Left renal pelvis (tissue), 4 donors: ENCODE measurements at regions not wholly inside any gene's neighbourhood (a gene's known extent, or its start where the extent isn't known, plus 50 kb on each side); places are given as distances from the start of the nearest gene placed in this dataset.
"Not testable (repeated sequence)": the region's sequence is repeated elsewhere in the genome, so short reads cannot be mapped to it uniquely, and the experiment has no call there.

ENCODE experiments used
- DNase-seq, 4 donors: peaks; one replicate each; pipeline ENCODE4 v3.0.0-alpha.2; 2013; ENCODE audit warnings: low read depth in 4 of 4, low spot score in 3 of 4

DNA sequence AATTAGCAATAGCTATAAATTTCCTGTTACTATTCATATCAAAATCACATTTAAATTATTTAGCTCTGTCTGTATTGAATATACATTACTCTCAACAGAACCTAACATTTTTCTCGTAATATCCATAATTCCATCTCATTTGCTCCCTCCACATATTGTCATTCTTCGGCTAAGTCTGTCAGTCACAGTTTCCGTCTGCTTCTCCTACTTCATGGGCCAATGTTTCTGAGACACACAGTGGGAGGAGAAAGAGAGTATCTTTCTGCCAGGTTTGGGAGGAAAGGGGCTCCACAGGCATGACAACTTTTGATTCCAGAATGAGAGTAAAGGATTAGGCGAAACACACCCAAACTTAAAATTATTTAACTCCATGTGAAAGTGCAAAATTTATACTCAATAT lies 273.1 kb upstream of the SMIM21 start:
- no peak for DNase-seq

GRCh38 chr18:75698861-75699260 lies 271.4 kb upstream of the SMIM21 start:
- no peak for DNase-seq

DNA sequence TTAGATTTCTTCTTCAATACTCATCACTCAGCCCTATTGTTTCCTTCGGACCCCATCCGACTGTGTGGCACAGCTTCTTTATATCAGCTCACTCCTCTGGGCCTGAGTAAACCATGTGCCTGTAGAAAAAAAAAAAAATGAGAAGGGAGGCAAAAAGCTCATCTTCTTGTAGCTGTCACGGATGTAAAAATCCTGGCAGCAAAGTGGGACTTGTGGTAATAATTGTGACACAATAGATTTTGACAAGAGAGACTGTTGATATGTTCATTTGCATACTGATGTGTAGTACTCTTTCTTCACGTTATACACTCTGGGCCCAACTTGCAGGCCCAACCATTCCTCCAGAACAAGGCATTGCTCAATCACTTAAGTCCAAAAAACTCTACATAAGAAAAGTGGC lies 270.0 kb upstream of the SMIM21 start:
- no peak for DNase-seq

DNA sequence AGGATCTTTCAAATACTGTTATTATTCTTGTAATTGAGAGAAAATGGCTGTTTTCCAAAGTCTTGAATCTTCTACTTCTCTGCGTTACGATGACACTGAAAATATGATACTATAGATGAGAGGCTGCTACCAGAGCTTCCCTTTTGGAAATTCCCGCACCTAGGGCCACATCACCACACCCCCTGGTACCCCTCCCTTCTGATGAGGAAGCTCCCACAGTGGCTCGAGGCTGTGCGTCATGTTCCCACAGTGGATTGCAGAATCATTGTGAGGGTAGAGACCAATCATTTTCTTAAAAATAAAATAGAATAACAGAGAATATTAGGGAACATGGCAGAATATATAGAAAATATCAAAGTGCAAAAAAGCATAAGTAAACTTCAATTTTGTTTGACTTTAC lies 268.9 kb upstream of the SMIM21 start:
- DNase-seq = no peak

DNA sequence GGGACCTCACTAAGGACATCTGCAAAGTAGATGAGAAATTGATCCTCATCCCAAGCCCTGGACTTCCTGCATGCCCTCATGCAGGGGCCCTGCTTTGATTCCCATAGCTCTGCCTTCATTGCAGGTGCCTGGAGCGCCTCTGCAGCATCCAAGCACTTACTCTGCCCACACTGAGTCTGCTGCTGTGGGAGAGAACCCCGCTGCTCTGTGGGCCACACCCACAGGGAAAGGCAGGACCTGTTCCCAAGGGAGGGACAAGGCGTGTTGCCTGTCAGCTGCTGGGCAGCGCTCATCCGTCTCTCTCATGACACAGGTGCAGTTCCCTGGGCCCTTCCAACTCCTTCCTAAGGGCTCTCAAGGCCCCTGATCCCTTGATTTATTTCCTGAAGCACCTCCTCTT lies 266.8 kb upstream of the SMIM21 start:
- no peak for DNase-seq

DNA sequence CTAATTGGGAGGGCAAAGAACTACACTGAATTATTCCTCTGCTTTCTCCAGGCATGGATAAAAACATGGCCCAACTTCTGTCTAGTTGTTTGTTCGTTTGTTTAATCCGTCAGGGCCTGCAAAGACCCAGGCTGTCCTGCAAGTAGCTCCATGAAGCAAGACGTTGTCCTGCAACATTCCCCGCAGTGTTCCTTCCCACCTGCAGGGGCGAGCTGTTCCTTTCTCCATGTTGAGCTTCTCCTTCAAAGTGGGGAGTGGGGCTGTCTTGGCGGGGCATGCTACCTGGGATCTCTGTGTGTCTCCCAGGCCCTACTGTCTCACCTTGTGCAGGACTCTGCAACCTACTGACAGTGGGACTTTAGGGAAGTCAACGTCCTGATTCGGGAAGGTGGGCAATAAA lies 264.0 kb upstream of the SMIM21 start:
- DNase-seq = no peak

- DNase-seq = not testable (repeated sequence)
Observed at GRCh38 chr18:75690283-75690682, 262.8 kb upstream of the SMIM21 start.

DNA sequence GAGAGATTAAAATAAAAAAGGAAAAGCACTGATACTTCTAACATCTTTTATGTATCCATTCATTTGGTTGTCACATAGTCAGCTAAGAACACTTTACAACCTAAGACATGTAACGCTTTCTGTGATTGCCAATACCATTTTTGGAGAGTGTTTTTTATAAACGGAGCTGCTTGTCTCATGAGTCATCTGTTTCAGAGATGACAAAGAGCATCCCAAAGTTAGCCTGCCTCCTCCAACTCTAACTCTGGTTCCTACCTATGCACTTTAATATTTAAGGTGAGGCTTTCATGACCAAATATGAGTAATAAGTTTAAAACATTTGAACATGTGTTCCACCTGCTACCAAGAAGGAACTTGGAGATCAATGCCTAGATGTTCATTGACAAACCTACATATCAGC lies 260.1 kb upstream of the SMIM21 start:
- DNase-seq = no peak

DNA sequence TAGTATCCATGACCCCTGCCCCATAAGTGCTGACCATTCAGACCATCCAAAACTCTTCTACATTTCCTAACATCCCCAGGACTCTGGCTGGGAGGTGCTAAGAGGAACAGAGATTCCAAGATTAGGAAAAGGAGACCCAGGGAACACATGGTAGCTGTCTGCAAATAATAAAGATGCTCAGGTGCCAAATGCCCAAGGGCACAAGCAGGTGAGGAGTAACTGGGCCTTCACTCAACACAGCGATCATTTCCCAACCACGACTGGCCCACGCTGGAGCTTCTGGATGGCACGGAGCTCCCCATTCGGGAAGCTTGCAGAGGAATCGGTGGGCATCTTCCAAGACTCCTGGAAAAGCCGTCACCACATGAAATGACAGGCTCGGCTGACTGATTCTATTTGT lies 255.9 kb upstream of the SMIM21 start:
- DNase-seq = no peak

- DNase-seq = no peak
Observed at GRCh38 chr18:75681538-75682115, 254.1 kb upstream of the SMIM21 start.

DNA sequence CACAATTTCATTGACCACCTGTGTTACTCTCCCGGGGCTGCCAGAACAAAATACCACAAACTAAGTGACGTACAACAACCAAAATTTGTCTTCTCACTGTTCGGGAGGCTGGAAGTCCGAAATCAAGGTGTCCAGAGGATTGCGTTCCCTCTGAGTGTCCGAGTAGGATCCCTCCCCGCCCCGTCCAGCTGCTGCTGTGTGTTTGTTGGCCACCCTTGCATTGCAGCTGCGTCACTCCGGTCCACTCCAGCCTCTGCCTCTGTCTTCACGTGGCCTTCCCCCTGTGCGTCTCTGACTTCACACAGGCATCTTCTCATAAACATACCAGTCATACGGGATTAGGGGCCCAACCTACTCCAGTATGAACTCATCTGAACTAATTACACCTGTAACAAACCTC lies 251.8 kb upstream of the SMIM21 start:
- no peak for DNase-seq

DNA sequence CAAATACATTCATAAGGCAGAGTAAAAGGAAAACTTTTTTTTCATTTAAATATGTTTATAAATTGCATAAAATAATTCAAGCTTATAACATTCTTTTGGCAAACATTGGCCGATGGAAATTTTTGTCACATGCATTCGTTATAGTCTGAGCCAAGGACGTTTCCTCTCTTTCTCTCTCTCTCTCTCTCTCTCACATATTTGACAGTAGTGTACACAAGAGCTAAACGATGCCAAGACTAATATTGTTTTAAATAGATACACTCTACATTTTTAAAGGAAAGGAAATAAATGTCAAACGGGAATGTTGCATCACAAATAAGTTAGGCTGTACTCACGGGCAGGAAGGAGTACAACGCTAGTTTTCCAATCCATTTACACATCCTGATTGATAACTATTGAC lies 251.1 kb upstream of the SMIM21 start:
- DNase-seq = no peak

GRCh38 chr18:75677696-75678455 lies 250.4 kb upstream of the SMIM21 start:
- no peak for DNase-seq

- DNase-seq = no peak
Observed at GRCh38 chr18:75660932-75661331, 233.4 kb upstream of the SMIM21 start.

DNA sequence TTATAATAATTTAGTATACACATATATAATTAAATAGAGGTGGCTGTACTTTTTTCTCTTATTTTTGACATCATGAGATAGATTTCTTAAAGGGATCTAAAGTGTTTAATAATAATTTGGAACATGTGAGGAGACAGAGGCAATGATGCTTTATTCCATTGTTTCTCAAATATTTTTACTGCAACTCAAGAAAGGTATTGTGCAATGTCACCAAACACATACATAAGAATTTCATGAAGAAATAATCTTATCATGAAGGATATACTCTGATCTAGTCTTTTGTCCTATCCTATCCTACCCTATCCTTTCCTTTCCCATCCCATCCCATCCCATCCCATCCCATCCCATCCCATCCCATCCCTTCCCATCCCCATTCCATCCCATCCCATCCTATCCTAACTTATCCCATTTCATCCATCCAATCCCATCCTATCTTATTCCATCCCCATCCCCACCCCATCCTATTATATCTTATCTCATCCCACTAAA lies 232.1 kb upstream of the SMIM21 start:
- no peak for DNase-seq

DNA sequence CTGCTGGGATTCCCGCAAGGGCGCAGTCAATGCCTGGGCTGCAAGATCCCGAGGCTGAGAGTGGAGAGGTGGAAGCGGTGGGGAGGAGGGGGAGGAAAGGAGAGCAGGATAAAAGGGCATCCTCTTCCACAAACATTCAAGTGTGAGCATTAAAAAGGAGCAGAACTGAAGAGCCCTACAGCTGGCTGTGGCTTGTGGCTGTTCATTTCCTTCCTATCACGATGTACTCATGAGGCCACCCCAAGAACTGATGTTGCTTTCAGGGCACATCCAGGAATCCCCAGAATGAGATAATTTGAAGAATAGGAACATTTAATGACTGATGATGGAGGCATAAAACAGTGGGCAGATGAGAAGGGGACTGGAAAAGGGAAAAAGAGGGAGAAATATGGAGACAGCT lies 230.8 kb upstream of the SMIM21 start:
- no peak for DNase-seq

DNA sequence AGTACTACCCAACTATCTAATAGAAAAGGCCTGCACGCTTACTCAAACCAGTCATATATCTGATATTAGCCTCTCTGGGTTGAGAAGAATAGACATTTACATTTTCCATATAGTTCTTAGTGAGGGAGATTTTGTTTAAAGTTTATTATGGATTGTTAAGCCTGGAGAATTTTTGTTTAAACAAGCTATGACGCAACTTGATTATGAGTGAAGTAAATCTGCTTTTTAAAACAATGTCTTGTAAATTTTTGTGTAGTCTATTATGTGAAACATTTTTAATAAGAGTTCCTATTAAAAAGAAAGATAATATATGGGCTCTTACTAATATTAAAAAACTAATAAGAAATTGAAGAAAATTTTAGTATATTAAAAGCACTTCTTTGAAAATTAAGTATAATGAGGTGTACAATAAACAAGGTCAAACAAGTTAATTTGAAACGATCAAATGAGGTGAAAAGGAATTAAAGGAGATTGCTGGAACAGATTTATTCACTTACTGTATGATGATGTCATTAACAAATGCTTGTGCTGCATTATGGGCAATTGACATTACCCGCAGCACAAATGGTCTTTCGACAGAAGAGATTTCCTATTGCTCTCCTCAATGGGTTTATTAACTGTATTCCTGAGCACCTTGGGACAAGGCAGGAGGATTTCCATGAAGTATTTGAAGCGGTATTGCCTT lies 229.2 kb upstream of the SMIM21 start:
- no peak for DNase-seq

- DNase-seq = no peak
Observed at GRCh38 chr18:75656035-75656434, 228.5 kb upstream of the SMIM21 start.

- no peak for DNase-seq
Observed at GRCh38 chr18:75654851-75655751, 227.6 kb upstream of the SMIM21 start.

DNA sequence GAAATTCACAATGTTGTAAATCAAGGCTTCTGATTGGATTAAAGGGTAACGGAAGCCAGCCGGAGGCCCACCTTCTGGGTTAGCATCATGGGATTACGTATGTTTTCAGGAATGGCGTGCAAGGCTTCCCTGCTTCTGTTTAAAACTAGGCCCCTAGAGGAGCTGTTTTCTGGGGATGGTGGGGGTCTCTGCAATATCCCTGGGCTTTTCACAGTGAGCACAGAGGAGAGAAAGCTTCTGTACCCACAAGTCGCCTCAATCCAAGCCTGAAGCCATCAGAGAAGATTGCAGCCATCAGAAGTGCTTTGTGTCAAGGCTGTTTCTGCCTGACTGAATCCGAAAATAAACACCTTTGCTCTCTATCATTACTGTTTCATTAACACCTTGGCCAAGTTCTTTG lies 226.9 kb upstream of the SMIM21 start:
- DNase-seq = no peak

DNA sequence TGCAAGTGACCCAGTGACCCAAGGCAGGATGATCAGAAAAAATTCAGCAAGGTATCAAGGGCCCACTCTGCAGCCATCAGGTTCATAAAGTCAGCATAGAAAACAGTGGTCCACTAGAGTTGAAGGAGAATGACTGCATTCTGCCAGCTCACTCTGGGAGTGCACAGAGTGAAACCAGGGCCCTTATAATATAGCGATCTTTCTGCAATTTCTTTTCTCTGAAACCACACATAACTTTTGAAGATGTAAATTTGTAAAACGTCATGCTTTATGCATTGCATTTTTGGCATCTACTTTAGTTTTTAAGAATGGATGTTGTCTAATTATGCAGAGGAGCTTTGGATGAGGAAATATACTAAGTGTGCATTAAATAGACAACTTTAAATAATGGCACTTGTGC lies 225.0 kb upstream of the SMIM21 start:
- DNase-seq = no peak
